Adipocyte (in vitro differentiated cells): ENCODE measurements at regions not wholly inside any gene's neighbourhood (a gene's known extent, or its start where the extent isn't known, plus 50 kb on each side); places are given as distances from the start of the nearest gene placed in this dataset.
"Not testable (repeated sequence)": the region's sequence is repeated elsewhere in the genome, so short reads cannot be mapped to it uniquely, and the experiment has no call there.

Source experiments
- DNase-seq: peaks from one replicate; pipeline ENCODE4 v3.0.0-alpha.2; 2015; ENCODE audit warnings: low read depth
- H3K27me3 ChIP-seq: replicated peaks from 2 replicates; pipeline ENCODE4 v1.7.0; 2013; ENCODE audit warnings: mild to moderate bottlenecking, low read length, moderate library complexity; ENCODE audit not compliant: control insufficient read depth, insufficient read depth
- H3K36me3 ChIP-seq: 2 replicates; pipeline ENCODE4 v1.7.0; 2013; ENCODE audit warnings: low read length, mild to moderate bottlenecking, moderate library complexity; ENCODE audit not compliant: control insufficient read depth, insufficient read depth, severe bottlenecking
- H3K4me1 ChIP-seq: 2 replicates; pipeline ENCODE4 v1.7.0; 2013; ENCODE audit warnings: mild to moderate bottlenecking, low read length, moderate library complexity; ENCODE audit not compliant: control insufficient read depth, insufficient read depth
- H3K4me3 ChIP-seq: 2 replicates; pipeline ENCODE4 v1.7.0; 2013; ENCODE audit warnings: mild to moderate bottlenecking, low read length, moderate library complexity
- H3K9ac ChIP-seq: 2 replicates; pipeline ENCODE4 v1.7.0; 2013; ENCODE audit warnings: mild to moderate bottlenecking, low read length, moderate library complexity
- H3K9me3 ChIP-seq: 2 replicates; pipeline ENCODE4 v1.7.0; 2013; ENCODE audit warnings: mild to moderate bottlenecking, low read length, moderate library complexity; ENCODE audit not compliant: control insufficient read depth

DNA sequence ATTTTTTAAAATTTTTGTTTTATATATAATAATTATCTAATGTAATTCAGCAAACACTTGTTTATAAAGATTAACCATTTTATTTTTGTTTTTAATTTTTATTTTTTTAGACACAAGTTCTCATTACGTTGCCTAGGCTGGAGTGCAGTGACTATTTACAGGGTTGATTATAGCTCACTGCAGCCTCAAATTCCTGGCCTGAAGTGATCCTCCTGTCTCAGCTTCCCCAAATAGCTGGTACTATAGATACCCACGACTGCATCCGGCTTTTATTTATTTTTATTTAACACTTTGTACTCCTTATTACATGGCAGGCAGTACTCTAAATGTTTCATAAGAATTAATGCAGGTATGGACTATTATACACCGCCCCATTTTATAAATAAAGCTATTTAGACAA is 288.7 kb downstream of the MDFIC start:
- H3K9ac ChIP-seq = no peak overlapping the region
- no peak for DNase-seq
- H3K4me3 ChIP-seq = no peak overlapping the region
- no peaks in the 10 kb centered on the region for H3K27me3 ChIP-seq
- no peaks in the 10 kb centered on the region for H3K4me1 ChIP-seq
- peaks cover 9% of the 10 kb centered on the region for H3K9me3 ChIP-seq
- no peaks in the 10 kb centered on the region for H3K36me3 ChIP-seq

DNA sequence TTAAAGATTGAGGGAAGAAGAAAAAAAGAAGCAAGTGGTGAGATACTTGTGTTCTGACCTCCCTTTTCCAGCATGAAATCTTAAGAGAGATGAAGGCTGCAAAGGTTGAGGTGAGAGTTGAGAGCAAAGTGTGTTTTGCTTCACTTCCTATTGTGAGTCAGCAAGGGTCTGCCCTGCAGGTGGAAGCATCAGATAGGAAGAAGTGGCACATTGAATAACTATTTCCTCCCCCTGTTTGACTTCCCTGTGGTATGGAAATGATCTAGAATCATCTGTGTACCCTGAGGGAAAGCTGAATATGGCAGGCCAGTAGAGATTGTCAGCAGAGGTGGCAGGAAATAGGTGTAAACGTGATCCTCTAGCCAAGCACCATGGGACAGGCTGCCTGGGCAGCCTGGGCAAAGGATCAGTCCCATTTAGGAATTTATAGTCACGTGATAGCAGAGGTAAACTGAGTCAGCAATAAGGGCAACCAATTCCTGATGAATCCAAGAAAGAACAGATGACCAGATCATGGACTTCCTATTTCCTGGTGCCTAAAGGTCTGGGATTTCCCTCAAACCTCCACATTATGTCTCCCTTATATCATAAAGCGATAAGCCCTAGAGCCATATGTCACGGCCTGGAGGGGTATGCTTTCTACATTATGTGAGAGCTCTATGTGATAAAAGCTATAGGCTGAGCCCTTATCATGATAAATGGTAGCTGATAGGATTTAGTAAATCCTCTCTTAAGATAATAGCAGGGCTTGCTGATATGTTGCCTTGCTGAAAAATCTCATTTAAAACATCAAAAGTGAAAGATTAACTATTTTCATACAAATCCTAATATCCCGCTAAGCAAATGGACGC is 287.0 kb downstream of the MDFIC start:
- Histone ChIP-seq H3K9ac (no peak overlapping the region), H3K4me3 (no peak overlapping the region), H3K36me3 (no peaks in the 10 kb centered on the region), H3K9me3 (peaks cover 9% of the 10 kb centered on the region), H3K4me1 (no peaks in the 10 kb centered on the region), H3K27me3 (no peaks in the 10 kb centered on the region)
- no peak for DNase-seq

DNA sequence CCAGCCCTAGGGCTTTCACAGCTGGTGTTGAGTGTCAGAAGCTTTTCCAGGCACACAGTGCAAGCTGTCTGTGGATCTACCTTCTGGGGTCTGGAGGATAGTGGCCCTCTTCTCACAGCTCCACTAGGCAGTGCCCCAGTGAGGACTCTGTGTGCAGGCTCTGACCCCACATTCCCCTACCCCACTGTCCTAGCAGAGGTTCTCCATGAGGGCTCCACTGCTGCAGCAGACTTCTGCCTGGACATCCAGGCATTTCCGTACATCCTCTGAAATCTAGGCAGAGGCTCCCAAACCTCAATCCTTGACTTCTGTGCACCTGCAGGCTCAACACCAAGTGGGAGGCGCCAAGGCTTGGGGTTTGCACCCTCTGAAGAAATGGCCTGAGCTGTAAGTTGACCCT is 284.5 kb downstream of the MDFIC start:
- not testable (repeated sequence) for DNase-seq, H3K27me3 ChIP-seq, H3K9ac ChIP-seq, H3K4me3 ChIP-seq, H3K36me3 ChIP-seq, H3K4me1 ChIP-seq, H3K9me3 ChIP-seq

DNA sequence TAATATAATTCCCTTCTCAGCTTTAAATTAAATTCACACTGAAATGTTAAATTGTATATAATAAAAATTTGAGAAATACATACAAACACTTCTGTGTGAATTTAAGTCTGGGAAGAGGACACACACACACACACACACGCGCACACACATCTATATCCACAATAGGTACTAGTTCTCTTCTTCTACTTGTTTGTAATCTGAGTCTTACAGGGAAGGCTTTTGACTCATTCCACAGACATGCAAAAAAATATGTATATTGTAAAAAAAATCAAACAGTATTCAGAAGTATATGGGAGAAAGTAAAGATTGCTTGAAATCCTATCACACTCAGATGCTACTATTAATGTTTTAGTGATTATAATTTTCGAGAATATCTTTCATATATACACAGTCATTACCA is 276.2 kb downstream of the MDFIC start:
- Histone ChIP-seq H3K9ac (no peak overlapping the region), H3K9me3 (no peaks in the 10 kb centered on the region), H3K4me3 (no peak overlapping the region), H3K36me3 (no peaks in the 10 kb centered on the region), H3K27me3 (no peaks in the 10 kb centered on the region), H3K4me1 (peaks cover 4% of the 10 kb centered on the region)
- peak; percentile 50 for DNase-seq

DNA sequence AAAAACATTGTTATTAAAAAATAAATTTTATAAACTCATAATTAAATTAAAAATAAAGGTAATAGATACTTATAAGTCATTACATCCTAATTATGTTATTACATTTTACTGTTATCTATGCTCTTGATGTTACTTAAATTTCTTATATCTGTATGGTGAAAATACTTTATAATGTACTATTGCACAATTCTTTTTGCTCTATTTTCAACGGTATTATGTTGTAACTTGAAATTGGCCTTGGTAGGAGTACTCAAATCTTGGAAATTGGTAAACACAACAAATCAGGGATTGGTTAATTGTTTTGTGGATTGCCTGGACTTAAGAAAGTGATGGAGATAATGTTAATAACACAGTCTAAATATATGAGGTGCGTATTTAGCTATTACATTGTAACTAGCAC is 273.3 kb downstream of the MDFIC start:
- Histone ChIP-seq H3K4me3 (no peak overlapping the region), H3K27me3 (no peaks in the 10 kb centered on the region), H3K36me3 (no peaks in the 10 kb centered on the region), H3K9me3 (no peaks in the 10 kb centered on the region), H3K4me1 (peaks cover 4% of the 10 kb centered on the region), H3K9ac (no peak overlapping the region)
- DNase-seq = no peak

DNA sequence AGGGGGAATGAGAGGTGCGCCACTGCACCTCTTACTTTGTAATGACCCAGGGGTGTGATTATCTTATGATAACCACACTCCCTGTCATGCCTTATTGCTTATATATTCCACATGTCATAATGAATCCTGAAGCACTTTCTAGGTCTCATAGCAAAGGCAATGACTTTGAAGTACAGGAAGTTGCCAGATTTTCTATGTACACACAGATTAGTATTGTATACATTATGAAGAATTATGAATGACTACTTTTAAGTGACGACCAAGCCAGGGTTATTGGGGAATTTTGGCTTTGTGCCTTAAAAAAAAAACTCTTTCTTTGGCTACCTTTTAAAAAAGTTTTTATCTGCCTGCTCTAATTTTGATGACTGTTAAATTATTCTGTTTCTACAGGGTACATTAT is 269.6 kb downstream of the MDFIC start:
- Histone ChIP-seq H3K4me1 (no peaks in the 10 kb centered on the region), H3K4me3 (no peak overlapping the region), H3K9ac (no peak overlapping the region)

DNA sequence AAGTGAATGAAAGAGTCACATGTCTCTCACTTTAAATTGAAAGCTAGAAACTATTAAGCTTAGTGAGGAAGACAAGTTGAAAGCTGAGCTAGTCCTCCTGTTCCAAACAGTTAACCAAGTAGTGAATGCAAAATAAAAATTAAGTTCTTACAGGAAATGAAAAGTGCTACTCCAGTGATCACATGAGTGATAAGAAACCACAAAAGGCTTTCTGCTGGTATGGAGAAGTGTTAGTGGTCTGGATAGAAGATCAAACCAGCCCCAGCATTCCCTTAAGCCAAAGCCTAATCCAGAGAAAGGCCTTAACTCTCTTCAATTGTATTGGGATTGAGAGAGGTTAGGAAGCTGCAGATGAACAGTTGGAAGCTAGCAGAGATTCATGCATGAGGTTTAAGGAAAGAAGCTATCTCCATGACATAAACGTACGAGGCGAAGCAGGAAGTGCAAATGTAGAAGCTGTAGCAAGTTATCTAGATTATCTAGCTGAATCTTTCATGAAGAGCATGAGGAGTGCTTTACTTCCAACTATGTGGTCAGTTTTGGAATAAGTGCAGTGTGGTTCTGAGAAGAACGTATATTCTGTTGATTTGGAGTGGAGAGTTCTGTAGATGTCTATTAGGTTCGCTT is 261.6 kb downstream of the MDFIC start:
- no peak for DNase-seq
- no peaks in the 10 kb centered on the region for H3K9me3 ChIP-seq
- H3K9ac ChIP-seq = no peak overlapping the region
- H3K27me3 ChIP-seq = no peaks in the 10 kb centered on the region
- no peak overlapping the region for H3K4me3 ChIP-seq
- no peaks in the 10 kb centered on the region for H3K36me3 ChIP-seq
- no peaks in the 10 kb centered on the region for H3K4me1 ChIP-seq

More for the DNA sequence above, 269.6 kb downstream of the MDFIC start:
- no peak for DNase-seq
- Histone ChIP-seq H3K27me3 (no peaks in the 10 kb centered on the region), H3K36me3 (no peaks in the 10 kb centered on the region), H3K9me3 (no peaks in the 10 kb centered on the region)

DNA sequence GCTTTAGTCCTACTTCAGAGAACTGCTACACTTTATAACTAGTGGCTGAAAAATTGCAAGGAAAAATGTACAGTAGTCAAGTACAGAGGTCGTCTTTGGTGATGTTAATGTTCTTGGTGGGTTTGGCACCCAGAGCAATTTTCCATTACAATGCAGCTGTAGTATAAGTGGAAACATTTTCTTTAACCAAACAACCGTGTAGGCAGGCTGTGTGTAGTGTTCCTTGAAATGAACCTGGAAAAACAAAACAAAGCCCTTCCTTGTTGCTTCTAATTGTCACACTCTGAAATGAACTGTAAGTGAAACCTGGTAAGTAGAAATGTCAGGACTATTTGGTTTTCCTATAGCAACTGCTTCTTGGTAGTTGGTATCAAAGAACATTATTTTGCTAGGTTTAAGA is 256.9 kb downstream of the MDFIC start:
- peak; percentile 12 for DNase-seq
- Histone ChIP-seq H3K4me1 (no peaks in the 10 kb centered on the region), H3K27me3 (no peaks in the 10 kb centered on the region), H3K36me3 (no peaks in the 10 kb centered on the region), H3K9ac (no peak overlapping the region), H3K4me3 (no peak overlapping the region), H3K9me3 (no peaks in the 10 kb centered on the region)

DNA sequence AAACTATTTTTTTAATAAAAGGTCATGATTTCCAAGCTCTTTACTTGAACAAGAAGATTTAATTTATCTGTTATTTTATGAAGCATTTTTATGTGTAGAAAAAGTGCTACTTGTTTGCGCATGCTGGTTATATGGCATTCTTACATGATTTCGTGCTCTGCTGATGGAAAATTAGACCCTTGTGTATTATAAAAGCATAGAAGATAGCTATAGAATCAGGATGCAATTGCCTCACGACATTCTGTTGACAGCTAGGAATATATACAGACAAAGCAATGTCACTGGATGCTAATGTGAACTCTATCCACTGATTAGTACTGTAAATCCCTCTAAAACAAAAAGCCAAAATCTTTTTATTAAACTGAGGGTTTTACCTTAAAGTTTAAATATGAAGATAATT is 255.9 kb downstream of the MDFIC start:
- H3K4me1 ChIP-seq = no peaks in the 10 kb centered on the region
- H3K36me3 ChIP-seq = no peaks in the 10 kb centered on the region
- H3K27me3 ChIP-seq = no peaks in the 10 kb centered on the region
- H3K9ac ChIP-seq = no peak overlapping the region
- H3K4me3 ChIP-seq = no peak overlapping the region
- H3K9me3 ChIP-seq = no peaks in the 10 kb centered on the region
- no peak for DNase-seq

DNA sequence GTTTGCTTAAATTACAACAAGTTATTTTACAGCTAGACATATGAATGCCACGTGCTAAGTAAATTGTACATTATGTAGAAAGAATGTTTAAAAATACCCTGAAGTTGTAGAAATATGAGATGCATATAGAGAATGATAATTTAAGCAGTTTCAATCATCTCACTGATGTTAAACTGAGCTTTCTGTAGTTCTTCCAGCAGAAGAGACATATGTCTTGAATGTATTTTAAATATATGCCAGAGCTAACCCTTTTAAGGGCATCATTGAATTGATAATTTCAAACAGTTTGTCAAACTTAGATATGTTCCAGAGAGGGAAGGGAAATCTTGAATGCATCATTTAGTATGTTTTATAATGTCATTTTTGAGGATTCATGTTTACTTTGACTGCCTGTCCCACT is 255.2 kb downstream of the MDFIC start:
- Histone ChIP-seq H3K4me1 (no peaks in the 10 kb centered on the region), H3K27me3 (no peaks in the 10 kb centered on the region), H3K9me3 (no peaks in the 10 kb centered on the region), H3K4me3 (no peak overlapping the region), H3K36me3 (no peaks in the 10 kb centered on the region), H3K9ac (no peak overlapping the region)
- no peak for DNase-seq

DNA sequence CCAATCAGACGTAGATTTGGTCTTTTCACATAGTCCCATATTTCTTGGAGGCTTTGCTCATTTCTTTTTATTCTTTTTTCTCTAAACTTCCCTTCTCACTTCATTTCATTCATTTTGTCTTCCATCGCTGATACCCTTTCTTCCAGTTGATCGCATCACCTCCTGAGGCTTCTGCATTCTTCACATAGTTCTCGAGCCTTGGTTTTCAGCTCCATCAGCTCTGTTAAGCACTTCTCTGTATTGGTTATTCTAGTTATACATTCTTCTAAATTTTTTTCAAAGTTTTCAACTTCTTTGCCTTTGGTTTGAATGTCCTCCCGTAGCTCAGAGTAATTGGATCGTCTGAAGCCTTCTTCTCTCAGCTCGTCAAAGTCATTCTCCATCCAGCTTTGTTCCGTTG is 250.5 kb downstream of the MDFIC start:
- not testable (repeated sequence) for H3K9me3 ChIP-seq, H3K4me3 ChIP-seq, H3K9ac ChIP-seq, H3K27me3 ChIP-seq, H3K4me1 ChIP-seq, H3K36me3 ChIP-seq, DNase-seq
